K562 (cell line): ENCODE measurements at regions not wholly inside any gene's neighbourhood (a gene's known extent, or its start where the extent isn't known, plus 50 kb on each side); places are given as distances from the start of the nearest gene placed in this dataset.

ENCODE experiments used
- C11orf30 ChIP-seq: fragments of 450-650 bp; IDR thresholded peaks from 2 replicates; pipeline ENCODE4 v1.6.1; 2016; ENCODE audit warnings: low read depth, mild to moderate bottlenecking
- EZH2 ChIP-seq: IDR thresholded peaks from 2 replicates; pipeline ENCODE4 v1.6.1; 2012; ENCODE audit warnings: low read depth, mild to moderate bottlenecking, inconsistent platforms, low read length, borderline replicate concordance
- GABPA ChIP-seq: fragments of 200-800 bp; sonication (Bioruptor generic); conservative IDR thresholded peaks from 2 replicates; pipeline ENCODE4 v1.6.1; 2016; ENCODE audit warnings: low read depth, missing genetic modification characterization, missing compliant biosample characterization
- JUND ChIP-seq, 2 experiments: IDR thresholded peaks; 2 replicates in 1 of 2; 3 replicates in 1 of 2; pipeline ENCODE4 v1.6.1; 2011; ENCODE audit warnings: borderline replicate concordance in 2 of 2, low read depth in 2 of 2, low read length in 2 of 2, improper control_type of control experiment in 1 of 2, missing biosample characterization in 1 of 2, missing genetic modification characterization in 1 of 2, missing genetic modification reagents in 1 of 2
- KLF6 ChIP-seq: fragments of 250-450 bp; sonication (Bioruptor Pico); IDR thresholded peaks from 2 replicates; pipeline ENCODE4 v1.4.0; 2020; ENCODE audit warnings: mild to moderate bottlenecking, moderate library complexity, borderline replicate concordance
- PATZ1 ChIP-seq: fragments of 250-450 bp; sonication (Bioruptor Pico); IDR thresholded peaks from 2 replicates; pipeline ENCODE4 v1.5.0; 2020; ENCODE audit warnings: mild to moderate bottlenecking, borderline replicate concordance
- POLR2A ChIP-seq: fragments of 450-650 bp; conservative IDR thresholded peaks from 2 replicates; pipeline ENCODE4 v1.6.1; 2016
- REST ChIP-seq, 2 experiments: fragments of 450-650 bp; formaldehyde crosslinking in 1 of 2; IDR thresholded peaks; 2 replicates each; pipeline versions ENCODE4 v1.4.0 to v1.6.1; 2014 to 2020; ENCODE audit warnings: mild to moderate bottlenecking in 2 of 2, borderline replicate concordance in 1 of 2, low read depth in 1 of 2
- TARDBP ChIP-seq: fragments of 450-650 bp; IDR thresholded peaks from 2 replicates; pipeline ENCODE4 v1.6.1; 2016
- TBL1XR1 ChIP-seq, 2 experiments: IDR thresholded peaks; 2 replicates each; pipeline ENCODE4 v1.6.1; 2012; ENCODE audit warnings: improper control_type of control experiment in 2 of 2, low read length in 2 of 2, mild to moderate bottlenecking in 1 of 2
- XRCC5 ChIP-seq: fragments of 200-400 bp; formaldehyde crosslinking; IDR thresholded peaks from 2 replicates; pipeline ENCODE4 v1.6.1; 2017; ENCODE audit warnings: low read depth, mild to moderate bottlenecking, low read length
- ZBTB7A ChIP-seq: IDR thresholded peaks from 2 replicates; pipeline ENCODE4 v1.6.1; 2011; ENCODE audit warnings: low read depth, mild to moderate bottlenecking, low read length, moderate library complexity, borderline replicate concordance; ENCODE audit not compliant: control insufficient read depth
- ZFX ChIP-seq: sonication (generic); formaldehyde crosslinking; IDR thresholded peaks from 2 replicates; pipeline ENCODE4 v1.8.0; 2022; ENCODE audit warnings: mild to moderate bottlenecking, missing genetic modification reagents, moderate library complexity

GRCh38 chr22:27340047-27340446, 461.5 kb downstream of the MN1 start:
- TF ChIP-seq KLF6 (no peak), GABPA (tag) (no peak), ZFX (CRISPR knock-in tag) (no peak), PATZ1 (CRISPR knock-in tag) (no peak), C11orf30 (no peak), JUND (IDR thresholded peaks at IDR 0.05; ENCODE audit: borderline replicate concordance, low read depth, low read length) (no peak), JUND (tag; IDR thresholded peaks at IDR 0.05; ENCODE audit: borderline replicate concordance, low read depth, low read length) (no peak), EZH2 (no peak), REST (IDR thresholded peaks at IDR 0.05; ENCODE audit: borderline replicate concordance) (no peak), REST (CRISPR knock-in tag; IDR thresholded peaks at IDR 0.05; ENCODE audit: low read depth) (no peak), POLR2A (no peak), TBL1XR1 (IDR thresholded peaks at IDR 0.05; ENCODE audit: low read length in 2 of 2) (no peak), ZBTB7A (no peak), XRCC5 (no peak), TARDBP (no peak)
